Esophagus squamous epithelium (tissue), 4 donors: ENCODE measurements at regions not wholly inside any gene's neighbourhood (a gene's known extent, or its start where the extent isn't known, plus 50 kb on each side); places are given as distances from the start of the nearest gene placed in this dataset.

Source experiments
- CTCF ChIP-seq, 6 experiments: fragments of 450-650 bp in 4 of 6; fragments of 200-600 bp in 2 of 6; sonication (generic) in 2 of 6; IDR thresholded peaks; one replicate each; pipeline ENCODE4 v1.5.1; 2016 to 2019; ENCODE audit warnings: antibody characterized with exemption in 6 of 6, mild to moderate bottlenecking in 4 of 6, moderate library complexity in 4 of 6
- POLR2A ChIP-seq, 4 donors: fragments of 450-650 bp; IDR thresholded peaks; one replicate each; pipeline ENCODE4 v1.6.1; 2017; ENCODE audit warnings: antibody characterized with exemption in 4 of 4, mild to moderate bottlenecking in 4 of 4, moderate library complexity in 3 of 4

- no peak for TF ChIP-seq CTCF (IDR thresholded peaks at IDR 0.05)
- no peak for TF ChIP-seq POLR2A (IDR thresholded peaks at IDR 0.05)
Measured at GRCh38 chr10:108765794-108766193, 1157.5 kb downstream of the XPNPEP1 start.
